ENCODE measurements at regions not wholly inside any gene's neighbourhood (a gene's known extent, or its start where the extent isn't known, plus 50 kb on each side); places are given as distances from the start of the nearest gene placed in this dataset.
A peak's percentile ranks its signal among the peaks of the same experiment; 100 is the strongest.

DNA sequence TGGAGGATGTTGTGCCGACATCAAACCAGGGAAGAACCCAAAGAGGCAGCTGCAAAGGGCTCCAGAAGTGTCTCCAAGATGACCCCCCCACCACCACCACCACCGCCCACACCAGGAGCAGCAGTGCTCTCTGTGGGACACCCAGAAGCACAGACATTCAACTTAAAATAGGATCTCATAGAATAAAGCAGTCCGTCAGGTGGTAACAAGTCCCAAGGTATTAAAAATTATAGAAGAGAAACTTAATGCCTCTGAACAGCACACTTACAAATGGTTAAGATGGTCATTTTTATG, 155.5 kb upstream of the ID2 start:
- H3K27me3 Mint-ChIP-seq (ENCODE audit: low read depth): no peaks in the 10 kb centered on the region
- H3K4me1 Mint-ChIP-seq (ENCODE audit: low read depth): peaks cover 12% of the 10 kb centered on the region
- H3K9me3 Mint-ChIP-seq: peaks cover 10% of the 10 kb centered on the region
- no peak overlapping the region for H3K27ac Mint-ChIP-seq
- no peaks in the 10 kb centered on the region for H3K36me3 Mint-ChIP-seq (ENCODE audit: low read depth)
- no peak for DNase-seq
- CTCF ChIA-PET: interaction anchor here (0.6 kb wide), 1 partner anchor 1399 kb away, joined by 3 read pairs; no protein-coding TSS in a partner anchor
- intact Hi-C loops (cut with micrococcal nuclease): no loop called here
- H3K4me3 Mint-ChIP-seq: no peak overlapping the region

- intact Hi-C loops (cut with micrococcal nuclease): no loop called here
- H3K9me3 Mint-ChIP-seq: peaks cover 16% of the 10 kb centered on the region
- H3K4me3 Mint-ChIP-seq: no peak overlapping the region
- DNase-seq: no peak
- H3K27me3 Mint-ChIP-seq (ENCODE audit: low read depth): no peaks in the 10 kb centered on the region
- no peaks in the 10 kb centered on the region for H3K36me3 Mint-ChIP-seq (ENCODE audit: low read depth)
- H3K4me1 Mint-ChIP-seq (ENCODE audit: low read depth): peaks cover 8% of the 10 kb centered on the region
- no peak overlapping the region for H3K27ac Mint-ChIP-seq
- CTCF ChIA-PET: no interaction called here
Measured at GRCh38 chr2:8527031-8527430, 154.8 kb upstream of the ID2 start.

DNA sequence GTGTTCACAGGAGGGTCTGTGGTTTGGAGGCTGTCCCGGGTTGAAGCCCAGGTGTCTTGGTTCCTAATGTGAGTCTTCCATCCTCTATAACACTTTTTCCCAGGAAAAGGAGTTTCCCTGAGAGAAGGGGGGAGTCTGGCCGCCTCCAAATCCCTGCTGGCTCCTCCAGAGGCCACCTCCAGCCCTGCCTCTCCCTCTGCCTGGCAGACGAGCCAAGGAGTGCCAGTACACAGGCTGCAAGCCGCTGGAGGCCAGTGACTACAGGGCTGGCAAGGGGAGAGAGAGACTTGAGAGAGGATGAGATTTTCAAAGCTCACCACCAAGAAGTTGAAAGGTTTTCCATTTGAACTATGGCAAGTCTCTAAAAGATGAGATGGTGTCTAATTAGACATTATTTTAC, 154.2 kb upstream of the ID2 start:
- Mint-ChIP-seq H3K27ac (no peak overlapping the region), H3K27me3 (ENCODE audit: low read depth) (no peaks in the 10 kb centered on the region), H3K4me1 (ENCODE audit: low read depth) (peaks cover 2% of the 10 kb centered on the region), H3K36me3 (ENCODE audit: low read depth) (no peaks in the 10 kb centered on the region), H3K4me3 (no peak overlapping the region), H3K9me3 (peaks cover 21% of the 10 kb centered on the region)
- intact Hi-C loops (cut with micrococcal nuclease): no loop called here
- DNase-seq: no peak
- CTCF ChIA-PET: no interaction called here

GRCh38 chr2:8528863-8529262, 153.0 kb upstream of the ID2 start:
- CTCF ChIA-PET: no interaction called here
- H3K36me3 Mint-ChIP-seq (ENCODE audit: low read depth): no peaks in the 10 kb centered on the region
- peaks cover 24% of the 10 kb centered on the region for H3K9me3 Mint-ChIP-seq
- H3K4me3 Mint-ChIP-seq: no peak overlapping the region
- H3K27me3 Mint-ChIP-seq (ENCODE audit: low read depth): no peaks in the 10 kb centered on the region
- no peaks in the 10 kb centered on the region for H3K4me1 Mint-ChIP-seq (ENCODE audit: low read depth)
- H3K27ac Mint-ChIP-seq: no peak overlapping the region
- DNase-seq: no peak
- intact Hi-C loops (cut with micrococcal nuclease): no loop called here

DNA sequence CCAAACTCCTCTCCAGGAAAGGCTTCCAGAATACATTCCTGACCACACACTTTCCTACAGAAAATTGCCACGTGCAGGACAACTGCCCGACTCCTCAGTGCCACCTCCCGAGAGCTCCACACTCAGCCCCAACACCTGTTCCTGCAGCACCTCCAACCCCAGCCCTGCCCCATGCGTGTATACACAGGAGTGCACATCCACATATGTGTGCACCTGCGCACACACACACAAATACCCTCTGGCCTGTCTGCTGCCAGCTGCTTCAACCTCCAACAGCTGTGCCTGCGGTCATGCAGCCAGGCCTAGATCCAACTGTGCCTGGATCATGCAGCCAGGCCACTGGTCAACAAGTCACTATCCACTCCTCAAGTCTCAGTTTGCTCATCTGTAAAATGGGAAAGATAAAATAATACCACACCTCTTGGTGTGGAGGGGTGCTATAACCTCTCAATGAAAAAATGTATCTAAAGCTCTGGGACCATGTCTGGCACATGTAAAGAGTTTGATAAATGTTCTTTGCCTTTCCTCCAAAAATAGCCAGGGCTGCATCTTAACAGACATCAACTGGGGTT, 152.1 kb upstream of the ID2 start:
- Mint-ChIP-seq H3K4me3 (no peak overlapping the region), H3K36me3 (ENCODE audit: low read depth) (no peaks in the 10 kb centered on the region), H3K9me3 (peaks cover 24% of the 10 kb centered on the region), H3K27me3 (ENCODE audit: low read depth) (no peaks in the 10 kb centered on the region), H3K4me1 (ENCODE audit: low read depth) (no peaks in the 10 kb centered on the region), H3K27ac (no peak overlapping the region)
- intact Hi-C loops (cut with micrococcal nuclease): no loop called here
- DNase-seq: no peak
- CTCF ChIA-PET: no interaction called here

GRCh38 chr2:8531481-8531880, 150.4 kb upstream of the ID2 start:
- H3K36me3 Mint-ChIP-seq (ENCODE audit: low read depth): no peaks in the 10 kb centered on the region
- intact Hi-C loops (cut with micrococcal nuclease): no loop called here

GRCh38 chr2:8532438-8532837, 149.4 kb upstream of the ID2 start:
- peaks cover 14% of the 10 kb centered on the region for H3K4me1 Mint-ChIP-seq (ENCODE audit: low read depth)
- peaks cover 24% of the 10 kb centered on the region for H3K9me3 Mint-ChIP-seq
- H3K36me3 Mint-ChIP-seq (ENCODE audit: low read depth): no peaks in the 10 kb centered on the region
- H3K4me3 Mint-ChIP-seq: no peak overlapping the region
- H3K27ac Mint-ChIP-seq: no peak overlapping the region
- H3K27me3 Mint-ChIP-seq (ENCODE audit: low read depth): no peaks in the 10 kb centered on the region
- intact Hi-C loops (cut with micrococcal nuclease): no loop called here
- no peak for DNase-seq
- CTCF ChIA-PET: interaction anchor here (0.7 to 1.2 kb wide), 2 partner anchors 10 to 111 kb away, joined by 3 to 4 read pairs; no protein-coding TSS in a partner anchor

More at GRCh38 chr2:8531481-8531880, 150.4 kb upstream of the ID2 start:
- CTCF ChIA-PET: no interaction called here
- Mint-ChIP-seq H3K4me3 (no peak overlapping the region), H3K27ac (no peak overlapping the region), H3K27me3 (ENCODE audit: low read depth) (no peaks in the 10 kb centered on the region), H3K4me1 (ENCODE audit: low read depth) (peaks cover 8% of the 10 kb centered on the region), H3K9me3 (peaks cover 24% of the 10 kb centered on the region)
- no peak for DNase-seq

DNA sequence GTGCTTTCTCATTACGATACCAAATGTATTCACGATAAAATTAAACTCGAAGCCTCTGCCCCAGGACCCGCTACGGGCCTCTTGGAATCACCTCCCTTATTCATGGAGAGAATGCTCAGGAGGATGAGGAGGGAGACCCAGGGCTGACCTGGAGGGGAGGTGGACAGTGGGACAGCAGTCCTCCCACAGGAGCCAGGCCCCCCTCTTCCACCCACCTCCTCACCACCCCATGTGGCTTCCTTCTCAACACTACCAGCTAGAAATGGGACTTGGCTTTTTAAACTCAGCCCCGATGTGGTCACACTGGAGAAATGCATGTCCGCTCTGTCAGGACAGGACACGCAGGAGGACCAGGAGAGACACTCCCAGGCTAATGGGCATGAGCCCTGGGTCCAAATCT, 147.9 kb upstream of the ID2 start:
- no peak overlapping the region for H3K4me3 Mint-ChIP-seq
- DNase-seq: no peak
- H3K36me3 Mint-ChIP-seq (ENCODE audit: low read depth): no peaks in the 10 kb centered on the region
- intact Hi-C loops (cut with micrococcal nuclease): no loop called here
- H3K4me1 Mint-ChIP-seq (ENCODE audit: low read depth): peaks cover 16% of the 10 kb centered on the region
- peaks cover 24% of the 10 kb centered on the region for H3K9me3 Mint-ChIP-seq
- H3K27ac Mint-ChIP-seq: no peak overlapping the region
- CTCF ChIA-PET: interaction anchor here (1.3 kb wide), 1 partner anchor 17 kb away, joined by 3 read pairs; no protein-coding TSS in a partner anchor
- no peaks in the 10 kb centered on the region for H3K27me3 Mint-ChIP-seq (ENCODE audit: low read depth)

DNA sequence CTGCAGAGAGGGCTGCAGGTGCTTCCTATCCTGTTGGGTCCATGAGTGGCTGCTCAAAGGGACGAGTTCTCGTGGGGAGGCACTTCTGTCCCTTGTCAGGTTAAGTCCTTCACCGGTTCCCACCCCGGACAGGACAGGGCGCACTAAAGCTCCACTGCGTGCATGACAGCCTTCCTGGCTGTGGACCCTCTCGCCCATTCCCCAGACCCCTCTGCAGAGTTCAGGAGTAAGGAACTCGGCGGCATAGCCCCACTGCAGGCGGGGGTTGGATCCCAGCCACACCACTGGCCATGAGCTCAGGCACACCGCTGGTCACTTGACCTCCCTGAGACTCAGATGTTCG, 147.5 kb upstream of the ID2 start:
- H3K27ac Mint-ChIP-seq: no peak overlapping the region
- peaks cover 16% of the 10 kb centered on the region for H3K4me1 Mint-ChIP-seq (ENCODE audit: low read depth)
- CTCF ChIA-PET: interaction anchor here (1.3 kb wide), 1 partner anchor 17 kb away, joined by 3 read pairs; no protein-coding TSS in a partner anchor
- intact Hi-C loops (cut with micrococcal nuclease): no loop called here
- no peak for DNase-seq
- H3K27me3 Mint-ChIP-seq (ENCODE audit: low read depth): no peaks in the 10 kb centered on the region
- H3K4me3 Mint-ChIP-seq: no peak overlapping the region
- peaks cover 24% of the 10 kb centered on the region for H3K9me3 Mint-ChIP-seq
- H3K36me3 Mint-ChIP-seq (ENCODE audit: low read depth): no peaks in the 10 kb centered on the region

- CTCF ChIA-PET: no interaction called here
Measured at GRCh38 chr2:8534729-8535468, 147.0 kb upstream of the ID2 start.

DNA sequence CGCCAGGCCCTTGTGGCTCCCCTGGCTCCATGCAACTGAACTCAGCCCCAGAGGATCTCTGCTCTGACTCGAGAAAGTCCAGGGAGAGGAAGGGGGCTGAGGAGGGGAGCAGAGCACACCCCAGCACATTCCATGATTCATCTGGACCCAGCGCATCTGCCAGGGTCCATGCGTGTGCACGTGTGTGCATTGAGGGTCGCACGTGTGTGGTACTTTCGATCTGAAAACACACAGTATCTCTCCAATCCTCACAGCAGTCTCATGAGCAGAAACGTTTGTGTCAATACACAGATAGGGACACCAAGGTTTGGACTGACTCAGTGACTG, 146.4 kb upstream of the ID2 start:
- H3K27me3 Mint-ChIP-seq (ENCODE audit: low read depth): no peaks in the 10 kb centered on the region
- H3K27ac Mint-ChIP-seq: no peak overlapping the region
- DNase-seq: no peak
- no peak overlapping the region for H3K4me3 Mint-ChIP-seq
- CTCF ChIA-PET: interaction anchor here (1.3 kb wide), 1 partner anchor 19 kb away, joined by 5 read pairs; no protein-coding TSS in a partner anchor
- H3K4me1 Mint-ChIP-seq (ENCODE audit: low read depth): peaks cover 26% of the 10 kb centered on the region
- no peaks in the 10 kb centered on the region for H3K36me3 Mint-ChIP-seq (ENCODE audit: low read depth)
- peaks cover 22% of the 10 kb centered on the region for H3K9me3 Mint-ChIP-seq
- intact Hi-C loops (cut with micrococcal nuclease): no loop called here

More at GRCh38 chr2:8534729-8535468, 147.0 kb upstream of the ID2 start:
- DNase-seq: no peak
- H3K4me3 Mint-ChIP-seq: no peak overlapping the region
- H3K27me3 Mint-ChIP-seq (ENCODE audit: low read depth): no peaks in the 10 kb centered on the region
- H3K9me3 Mint-ChIP-seq: peaks cover 24% of the 10 kb centered on the region
- intact Hi-C loops (cut with micrococcal nuclease): no loop called here
- no peak overlapping the region for H3K27ac Mint-ChIP-seq
- H3K36me3 Mint-ChIP-seq (ENCODE audit: low read depth): no peaks in the 10 kb centered on the region
- H3K4me1 Mint-ChIP-seq (ENCODE audit: low read depth): peaks cover 21% of the 10 kb centered on the region

DNA sequence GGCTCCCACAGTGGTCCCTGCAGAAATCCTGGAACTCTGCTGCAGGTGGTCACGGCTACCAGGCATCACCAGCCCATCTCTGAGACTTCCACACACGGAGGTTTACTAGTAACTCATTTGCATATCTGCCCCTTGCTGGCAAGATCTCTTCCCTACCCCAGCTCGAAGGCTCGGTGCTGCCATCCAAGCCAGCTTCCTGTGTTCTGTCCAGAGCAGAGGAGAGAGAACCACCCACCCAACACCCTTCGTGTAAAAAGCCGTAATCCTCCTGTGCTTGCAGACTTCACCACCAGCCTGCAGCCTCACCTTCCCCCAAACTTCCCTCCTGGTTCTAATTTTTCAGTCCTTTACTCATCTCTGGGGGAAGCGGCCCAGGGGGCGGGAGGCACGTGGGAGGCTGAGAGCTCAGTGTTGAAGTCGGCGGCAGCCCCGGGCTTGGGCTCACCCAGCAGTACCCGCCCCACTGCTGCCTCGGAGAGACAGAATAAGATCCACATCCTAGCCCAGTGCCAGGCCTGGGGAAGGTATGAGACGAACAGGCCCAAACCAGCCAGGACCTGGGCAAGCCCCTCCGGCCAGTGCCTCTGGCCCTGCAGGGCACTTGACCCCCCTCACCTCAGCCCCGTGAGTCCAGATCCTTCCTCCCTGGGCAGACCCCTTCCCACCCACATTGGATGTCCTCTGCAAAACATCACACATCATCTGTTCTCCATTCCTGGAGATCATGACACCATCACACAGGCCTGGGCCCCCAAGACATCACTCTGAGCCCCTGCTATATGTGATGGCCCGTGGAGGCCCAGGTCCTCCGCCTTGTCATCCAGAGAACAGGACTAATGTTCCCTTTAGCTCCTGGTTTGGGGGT, 145.8 kb upstream of the ID2 start:
- intact Hi-C loops (cut with micrococcal nuclease): no loop called here
- Mint-ChIP-seq H3K4me3 (no peak overlapping the region), H3K27ac (no peak overlapping the region), H3K9me3 (peaks cover 18% of the 10 kb centered on the region), H3K36me3 (ENCODE audit: low read depth) (no peaks in the 10 kb centered on the region), H3K27me3 (ENCODE audit: low read depth) (no peaks in the 10 kb centered on the region), H3K4me1 (ENCODE audit: low read depth) (peaks cover 32% of the 10 kb centered on the region)
- peak; percentile 24 for DNase-seq
- CTCF ChIA-PET: interaction anchor here (1.3 kb wide), 1 partner anchor 20 kb away, joined by 5 read pairs; no protein-coding TSS in a partner anchor

Data from activated naive CD4-positive, alpha-beta T cell treated with anti-CD3 and anti-CD28 coated beads for 36 hours (primary cell).